ENCODE measurements at regions not wholly inside any gene's neighbourhood (a gene's known extent, or its start where the extent isn't known, plus 50 kb on each side); places are given as distances from the start of the nearest gene placed in this dataset.

GRCh38 chr10:78301891-78302738 is 268.5 kb downstream of the RPS24 start:
- DNase-seq: no peak

DNA sequence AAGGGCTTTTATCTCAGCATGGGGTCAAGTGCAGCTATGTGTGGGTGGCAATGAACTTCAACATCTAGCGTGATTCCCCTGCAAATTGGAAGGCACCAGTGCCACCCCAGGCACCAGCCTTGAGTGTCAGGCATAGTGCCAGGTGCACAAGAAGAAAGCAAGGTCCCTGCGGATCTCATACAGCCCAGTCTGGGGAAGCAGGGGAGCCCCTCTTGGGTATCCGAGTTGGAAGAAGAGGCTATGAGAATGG is 269.0 kb downstream of the RPS24 start:
- no peak for DNase-seq

DNA sequence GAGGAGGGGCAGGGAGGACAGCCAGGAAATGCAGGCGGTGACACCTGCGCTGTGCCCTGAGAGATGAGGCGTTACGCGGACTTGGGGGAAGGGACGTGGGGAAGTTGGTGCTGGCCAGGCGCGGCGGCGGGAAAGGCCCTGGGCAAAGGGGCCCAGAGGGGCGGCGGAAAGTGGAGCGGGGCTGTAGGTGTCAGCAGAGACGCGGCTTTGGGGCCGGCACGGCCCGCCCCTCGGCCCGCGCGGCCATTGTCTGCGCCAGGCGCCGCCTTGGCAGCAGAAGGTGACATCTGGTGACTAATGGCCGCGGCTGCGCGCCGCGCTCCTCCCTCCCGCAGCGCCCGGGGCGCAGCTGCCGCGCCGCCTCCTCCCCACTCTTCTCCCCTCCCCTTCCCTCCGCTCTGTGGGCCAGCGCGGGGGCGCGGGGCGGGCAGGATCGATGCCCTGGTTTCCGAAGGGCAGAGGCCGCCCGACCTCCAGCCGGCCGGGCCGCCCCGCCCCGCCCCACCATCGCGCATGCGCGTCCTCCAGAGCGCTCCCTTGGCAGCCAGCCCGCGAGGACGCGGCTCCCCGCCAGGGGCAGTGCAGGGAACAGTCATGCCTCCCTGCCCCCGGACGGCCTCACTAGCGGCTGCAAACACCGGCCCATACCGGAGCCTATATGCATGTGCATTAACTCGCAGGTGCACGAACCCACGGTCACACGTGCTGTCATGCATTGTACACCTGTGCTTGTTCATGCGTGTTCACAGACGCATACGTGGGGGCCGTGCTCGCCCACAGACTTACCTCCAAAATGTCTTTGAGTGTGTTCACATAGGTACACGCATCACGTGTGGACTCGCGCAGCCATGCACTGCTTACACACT is 269.6 kb downstream of the RPS24 start:
- DNase-seq: peak; percentile 74

DNA sequence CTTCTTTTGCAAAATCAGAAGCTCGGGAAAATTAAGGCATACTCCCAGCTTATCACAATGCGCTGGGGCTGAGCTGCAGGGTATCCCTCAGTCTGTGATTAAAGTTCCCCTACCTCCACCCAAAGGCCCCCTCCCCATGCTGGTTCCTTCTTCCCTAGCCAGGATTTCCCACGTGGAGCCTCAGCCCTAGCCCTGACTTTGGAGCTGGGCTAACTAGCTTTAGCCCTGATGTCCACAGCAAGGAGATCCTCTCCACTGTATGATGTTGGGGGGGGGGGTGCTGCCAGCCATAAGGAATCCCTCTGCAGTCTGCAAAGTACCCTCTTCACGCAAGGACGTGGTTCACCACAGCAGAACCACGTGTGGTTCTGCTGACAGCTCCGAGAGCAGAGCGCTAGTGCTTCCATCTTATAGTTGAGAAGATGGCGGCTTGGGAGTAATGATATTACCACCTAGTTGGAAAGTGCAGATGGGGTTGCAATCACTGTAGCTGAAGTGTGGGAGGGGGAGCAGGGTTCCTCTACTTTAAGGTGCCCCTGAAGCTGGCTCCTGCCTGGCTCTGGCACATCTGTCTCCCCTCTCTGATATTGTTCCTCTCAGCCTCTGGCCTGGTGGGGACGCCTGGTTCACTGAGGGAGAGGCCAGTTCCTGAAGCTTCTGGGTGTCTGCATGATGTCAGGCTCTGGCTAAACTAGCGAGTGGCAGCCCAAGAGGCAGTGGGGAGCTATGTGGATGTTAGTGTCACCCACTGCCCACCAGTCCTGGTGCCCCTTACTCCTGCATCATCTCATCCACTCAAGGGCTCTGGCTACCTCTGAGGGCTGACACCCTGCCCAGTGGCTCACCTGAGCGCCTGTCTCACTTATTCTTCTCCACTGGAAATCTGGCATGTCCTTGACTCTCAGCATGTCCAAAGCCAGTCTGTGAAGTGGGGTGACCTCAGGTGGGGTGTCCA is 270.7 kb downstream of the RPS24 start:
- DNase-seq: no peak

GRCh38 chr10:78305311-78305710 is 271.6 kb downstream of the RPS24 start:
- no peak for DNase-seq

- DNase-seq: no peak
These were observed 272.7 kb downstream of the RPS24 start for GRCh38 chr10:78306358-78306757.

GRCh38 chr10:78307576-78307975 is 273.9 kb downstream of the RPS24 start:
- DNase-seq: no peak

- DNase-seq: no peak
These were observed 276.0 kb downstream of the RPS24 start for GRCh38 chr10:78309536-78310237.

GRCh38 chr10:78310481-78311080 is 276.9 kb downstream of the RPS24 start:
- DNase-seq: no peak

GRCh38 chr10:78312197-78313047 is 278.8 kb downstream of the RPS24 start:
- no peak for DNase-seq

DNA sequence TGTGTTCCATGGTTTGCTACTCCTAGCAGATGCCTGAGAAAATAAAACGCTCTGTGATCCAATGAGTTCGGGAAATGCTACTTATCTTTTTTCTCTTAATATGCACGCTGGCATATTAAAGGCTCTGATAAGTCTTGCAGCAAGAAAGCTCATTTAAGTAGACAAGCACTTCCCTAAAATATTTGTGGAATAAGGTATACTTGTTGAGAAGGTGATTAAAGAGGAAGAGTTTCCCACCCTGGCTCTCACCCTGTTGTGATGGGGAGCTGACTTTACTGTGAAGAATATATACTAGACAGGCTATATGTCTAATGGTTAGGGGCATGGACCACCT is 279.4 kb downstream of the RPS24 start:
- DNase-seq: no peak

DNA sequence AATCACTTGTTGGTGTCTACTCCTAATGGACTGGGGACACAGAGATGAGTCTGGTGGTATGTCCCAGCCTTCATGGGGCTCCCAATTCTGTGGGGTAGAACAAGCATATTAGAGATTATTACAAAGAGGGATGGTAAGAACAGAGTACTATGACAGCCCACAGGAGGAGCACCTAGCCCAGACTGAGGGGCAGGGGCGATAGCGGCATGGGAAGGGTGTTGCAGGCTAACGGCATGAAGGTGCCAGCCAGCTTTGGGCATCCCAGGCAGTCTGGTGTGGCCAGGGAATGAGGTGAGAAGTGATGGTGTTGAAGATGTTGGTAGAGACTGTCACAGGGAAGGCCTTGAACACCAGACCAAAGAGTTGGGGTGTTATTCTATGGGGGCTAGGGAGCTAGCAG is 280.0 kb downstream of the RPS24 start:
- DNase-seq: no peak

GRCh38 chr10:78314651-78315050 is 281.0 kb downstream of the RPS24 start:
- DNase-seq: no peak

GRCh38 chr10:78316451-78316931 is 282.8 kb downstream of the RPS24 start:
- no peak for DNase-seq

DNA sequence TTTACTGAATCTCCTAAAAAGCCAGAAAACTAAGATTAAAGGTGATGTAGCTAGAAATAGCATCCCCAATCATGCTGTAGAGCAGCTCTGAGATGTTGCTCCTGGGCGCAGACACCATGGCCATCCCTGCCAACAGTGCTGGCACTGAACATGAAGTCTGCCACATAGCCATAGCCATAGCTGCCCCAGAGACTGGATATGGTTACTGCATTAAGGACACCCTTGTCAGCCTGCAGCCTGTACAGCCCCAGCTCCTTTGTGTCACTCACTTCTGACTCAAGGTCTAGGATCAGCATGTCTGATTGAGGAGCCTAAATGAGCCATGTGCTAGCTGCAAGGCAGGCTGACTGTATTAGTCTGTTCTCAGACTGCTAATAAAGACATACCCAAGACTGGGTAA is 284.6 kb downstream of the RPS24 start:
- DNase-seq: no peak

DNA sequence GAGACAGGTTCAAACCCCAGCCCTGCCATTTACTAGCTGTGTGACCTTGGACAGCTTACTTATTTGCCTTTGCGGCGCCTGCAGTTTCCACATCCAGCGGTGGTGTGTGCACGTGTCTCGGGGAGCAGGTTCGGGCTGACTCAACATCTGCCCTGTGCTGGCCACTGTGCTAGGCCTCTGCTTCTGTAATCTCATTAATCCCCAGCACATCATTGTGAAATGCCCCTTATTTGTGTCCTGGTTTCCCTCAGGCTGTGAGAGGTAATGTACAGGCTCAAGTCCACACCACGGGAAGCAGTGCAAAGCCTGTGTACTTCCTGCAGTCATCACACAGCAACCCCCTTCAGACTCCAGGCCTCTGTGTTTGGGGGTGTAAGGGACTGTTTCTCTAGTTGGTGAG is 285.7 kb downstream of the RPS24 start:
- DNase-seq: no peak

- DNase-seq: no peak
These were observed 286.2 kb downstream of the RPS24 start for GRCh38 chr10:78319841-78320240.

DNA sequence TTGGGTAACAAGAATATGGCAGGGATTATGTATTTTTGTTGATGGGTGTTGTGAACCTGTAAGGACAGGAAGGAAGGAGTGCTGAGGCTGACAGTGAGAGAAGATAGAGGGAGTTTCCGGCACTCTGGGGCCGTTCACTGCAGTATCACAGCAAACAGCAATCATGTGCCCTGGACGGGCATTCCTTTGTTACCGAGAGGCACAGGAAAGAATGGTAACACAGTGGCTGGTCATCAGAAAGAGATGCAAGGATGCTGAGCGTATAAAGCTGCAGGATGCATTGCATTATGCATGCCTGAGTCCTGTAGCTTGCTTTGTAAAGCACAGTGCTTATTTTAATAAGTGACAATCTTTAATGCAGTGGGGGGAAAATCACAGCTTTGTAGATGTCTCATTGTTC is 286.8 kb downstream of the RPS24 start:
- DNase-seq: no peak

GRCh38 chr10:78321000-78321399 is 287.3 kb downstream of the RPS24 start:
- DNase-seq: no peak

GRCh38 chr10:78321500-78321899 is 287.8 kb downstream of the RPS24 start:
- DNase-seq: no peak

DNA sequence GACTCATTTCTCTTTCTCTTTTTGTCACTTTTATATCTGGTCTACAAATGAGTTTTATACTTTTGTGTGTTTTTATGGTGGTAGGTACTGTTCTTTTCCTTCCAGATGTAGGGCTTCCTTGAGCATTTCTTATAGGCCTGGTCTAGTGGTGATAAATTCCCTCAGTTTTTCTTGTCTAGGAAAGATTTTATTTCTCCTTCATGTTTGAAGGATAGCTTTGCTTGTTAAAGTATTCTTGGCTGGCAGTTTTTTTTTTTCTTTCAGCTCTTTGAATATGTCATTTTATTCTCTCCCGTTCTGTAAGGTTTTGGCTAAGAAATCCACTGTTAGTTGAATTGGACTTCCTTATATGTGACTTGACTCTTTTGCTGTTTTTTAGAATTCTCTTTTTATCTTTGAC is 292.7 kb downstream of the RPS24 start:
- DNase-seq: no peak

Measured in NCI-H526 treated with DMSO at 0.1 percent for 48 hours (cell line).